Fibroblast of pulmonary artery (primary cell): ENCODE measurements at regions not wholly inside any gene's neighbourhood (a gene's known extent, or its start where the extent isn't known, plus 50 kb on each side); places are given as distances from the start of the nearest gene placed in this dataset.
"Not testable (repeated sequence)": the region's sequence is repeated elsewhere in the genome, so short reads cannot be mapped to it uniquely, and the experiment has no call there.

Experiments
- DNase-seq: peaks from one replicate; pipeline ENCODE4 v3.0.0-alpha.2; 2010; ENCODE audit warnings: low read depth
- H3K4me3 ChIP-seq: replicated peaks from 2 replicates; pipeline ENCODE4 v1.5.1; 2011; ENCODE audit warnings: low read depth, mild to moderate bottlenecking, control low read depth, low read length, moderate library complexity
- TF ChIP-seq, protein P1 (sequence below): IDR thresholded peaks from 2 replicates; pipeline ENCODE4 v1.5.1; 2011; ENCODE audit warnings: mild to moderate bottlenecking, control low read depth, low read length, inconsistent platforms; ENCODE audit errors: missing control alignments

DNA sequence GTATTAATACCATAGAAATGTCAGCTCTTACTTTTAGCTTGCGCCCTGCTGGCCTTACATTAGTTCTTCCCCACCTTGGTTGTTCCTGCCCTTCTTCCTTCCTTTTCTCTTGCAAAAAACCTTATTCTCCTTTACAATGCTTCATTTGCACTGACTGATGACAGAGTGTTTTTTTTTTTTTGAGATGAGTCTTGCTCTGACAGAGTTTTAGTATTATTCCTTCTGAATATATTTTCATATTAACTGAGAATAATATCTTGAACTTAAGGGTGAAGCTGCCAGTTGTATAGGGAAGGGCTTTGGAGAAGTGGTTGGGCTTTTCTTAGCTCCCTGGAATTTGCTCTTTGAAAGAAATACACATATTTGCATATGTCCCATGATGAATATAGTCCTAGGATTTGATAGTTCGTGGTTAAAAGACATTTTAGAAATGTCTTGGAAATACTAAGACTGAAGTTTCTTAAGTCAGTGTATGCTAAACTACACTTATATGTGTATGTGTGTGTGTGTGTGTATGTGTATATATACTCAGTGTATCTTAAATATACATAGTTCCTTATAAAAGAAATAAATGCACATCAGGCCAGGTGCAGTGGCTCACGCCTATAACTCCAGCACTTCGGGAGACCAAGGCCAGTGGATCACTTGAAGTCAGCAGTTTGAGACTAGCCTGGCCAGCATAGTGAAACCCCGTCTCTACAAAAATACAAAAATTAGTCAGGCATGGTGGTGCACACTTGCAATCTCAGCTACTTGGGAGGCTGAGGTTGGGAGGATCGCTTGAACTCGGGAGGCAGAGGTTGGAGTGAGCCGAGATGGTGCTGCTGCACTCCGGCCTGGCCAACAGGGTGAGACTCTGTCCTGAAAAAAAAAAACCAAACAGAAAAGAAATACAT, 216.1 kb upstream of the MYLIP start:
- no peak for DNase-seq
- TF ChIP-seq, protein P1, sequence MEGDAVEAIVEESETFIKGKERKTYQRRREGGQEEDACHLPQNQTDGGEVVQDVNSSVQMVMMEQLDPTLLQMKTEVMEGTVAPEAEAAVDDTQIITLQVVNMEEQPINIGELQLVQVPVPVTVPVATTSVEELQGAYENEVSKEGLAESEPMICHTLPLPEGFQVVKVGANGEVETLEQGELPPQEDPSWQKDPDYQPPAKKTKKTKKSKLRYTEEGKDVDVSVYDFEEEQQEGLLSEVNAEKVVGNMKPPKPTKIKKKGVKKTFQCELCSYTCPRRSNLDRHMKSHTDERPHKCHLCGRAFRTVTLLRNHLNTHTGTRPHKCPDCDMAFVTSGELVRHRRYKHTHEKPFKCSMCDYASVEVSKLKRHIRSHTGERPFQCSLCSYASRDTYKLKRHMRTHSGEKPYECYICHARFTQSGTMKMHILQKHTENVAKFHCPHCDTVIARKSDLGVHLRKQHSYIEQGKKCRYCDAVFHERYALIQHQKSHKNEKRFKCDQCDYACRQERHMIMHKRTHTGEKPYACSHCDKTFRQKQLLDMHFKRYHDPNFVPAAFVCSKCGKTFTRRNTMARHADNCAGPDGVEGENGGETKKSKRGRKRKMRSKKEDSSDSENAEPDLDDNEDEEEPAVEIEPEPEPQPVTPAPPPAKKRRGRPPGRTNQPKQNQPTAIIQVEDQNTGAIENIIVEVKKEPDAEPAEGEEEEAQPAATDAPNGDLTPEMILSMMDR = no peak

DNA sequence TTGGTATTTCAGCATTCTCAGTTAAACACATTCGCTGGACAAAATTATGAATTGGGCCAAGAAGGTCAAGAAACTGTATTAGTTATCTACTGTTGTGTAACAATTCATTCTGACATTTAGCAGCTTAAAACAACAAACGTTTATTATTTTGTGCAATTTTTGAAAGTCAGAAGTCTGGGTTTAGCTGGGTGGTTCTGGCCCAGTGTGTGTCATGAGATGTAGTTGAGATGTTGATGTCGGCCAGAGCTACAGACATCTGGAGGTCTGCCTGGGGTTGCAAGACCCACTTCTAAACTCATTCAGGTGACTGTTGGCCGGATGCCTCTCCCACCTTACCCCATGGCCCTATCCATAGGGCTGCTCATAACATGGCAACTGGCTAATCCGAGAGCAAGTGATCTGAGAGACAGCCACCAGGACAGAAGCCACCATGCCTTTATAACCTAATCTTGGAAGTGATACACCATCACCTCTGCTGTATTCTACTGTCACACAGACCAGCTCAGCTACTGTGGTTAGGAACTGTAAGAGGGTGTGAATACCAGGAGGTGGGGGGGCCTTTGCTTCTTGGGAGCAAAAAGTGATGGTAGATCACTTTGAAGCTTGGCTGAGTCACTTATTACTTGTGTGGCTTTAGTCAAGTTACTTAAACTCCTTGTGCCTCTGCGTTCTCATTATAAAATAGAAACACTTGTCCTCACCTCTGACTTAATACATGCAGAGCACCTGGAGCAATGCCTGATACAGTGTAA, 217.0 kb upstream of the MYLIP start:
- no peak overlapping the region for H3K4me3 ChIP-seq
- TF ChIP-seq, protein P1 = no peak
- no peak for DNase-seq

More for the DNA sequence above, 216.1 kb upstream of the MYLIP start:
- no peak overlapping the region for H3K4me3 ChIP-seq

DNA sequence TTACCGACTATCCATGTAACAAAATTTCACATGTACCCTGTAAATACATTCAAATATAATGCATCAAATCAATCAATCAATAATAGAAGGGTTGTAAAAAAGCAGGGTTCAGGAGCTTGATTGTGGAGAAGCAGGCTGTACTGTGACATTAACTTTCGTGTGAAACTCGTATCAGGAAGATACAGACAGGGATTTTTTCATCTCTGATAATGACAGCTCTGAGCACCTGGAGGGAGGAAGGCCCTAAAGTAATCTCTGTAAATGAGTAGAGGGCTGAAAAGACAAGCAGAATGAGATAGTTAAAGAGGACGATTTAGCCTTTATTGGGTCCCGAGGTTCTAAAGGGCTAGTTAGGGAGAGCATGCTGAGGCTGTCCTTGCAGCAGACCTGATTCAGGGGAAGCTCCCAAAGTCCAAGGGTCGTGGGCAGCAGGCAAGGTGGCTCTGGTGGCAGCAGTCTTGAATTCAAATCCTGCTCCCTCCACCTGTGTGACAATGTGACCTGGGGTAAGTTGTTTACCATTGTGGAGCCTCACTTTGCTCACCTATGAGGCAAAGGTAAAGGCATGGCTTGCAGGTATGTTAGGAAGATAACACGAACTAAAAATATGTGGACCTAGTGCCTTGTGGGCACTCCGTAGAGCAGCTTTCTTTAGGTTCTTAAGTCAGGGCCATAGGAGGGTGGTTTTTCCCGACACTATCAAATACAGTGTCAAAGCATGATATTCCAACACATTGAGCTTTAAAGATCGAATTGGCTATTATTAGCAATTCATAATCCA, 219.4 kb upstream of the MYLIP start:
- TF ChIP-seq, protein P1 = no peak
- DNase-seq = no peak
- H3K4me3 ChIP-seq = no peak overlapping the region

DNA sequence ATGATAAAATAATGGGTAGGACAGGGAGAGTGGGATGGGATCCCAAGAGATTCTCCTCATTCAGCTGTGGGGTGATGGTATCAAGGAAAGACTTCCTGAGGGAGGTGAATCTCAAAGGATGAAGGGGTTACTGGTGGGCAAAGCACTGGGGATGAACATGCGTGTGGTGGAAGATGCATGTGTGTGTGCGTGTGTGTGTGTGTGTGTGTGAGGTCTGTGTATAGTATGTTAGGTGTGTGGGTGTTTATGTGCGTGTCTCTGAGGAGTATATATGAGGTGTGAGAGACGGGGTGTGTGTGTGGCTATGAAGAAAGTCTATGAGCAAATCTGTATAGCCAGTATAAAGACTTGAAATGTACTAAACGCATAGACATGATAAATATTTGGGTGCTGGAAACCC, 220.0 kb upstream of the MYLIP start:
- TF ChIP-seq, protein P1 = no peak

DNA sequence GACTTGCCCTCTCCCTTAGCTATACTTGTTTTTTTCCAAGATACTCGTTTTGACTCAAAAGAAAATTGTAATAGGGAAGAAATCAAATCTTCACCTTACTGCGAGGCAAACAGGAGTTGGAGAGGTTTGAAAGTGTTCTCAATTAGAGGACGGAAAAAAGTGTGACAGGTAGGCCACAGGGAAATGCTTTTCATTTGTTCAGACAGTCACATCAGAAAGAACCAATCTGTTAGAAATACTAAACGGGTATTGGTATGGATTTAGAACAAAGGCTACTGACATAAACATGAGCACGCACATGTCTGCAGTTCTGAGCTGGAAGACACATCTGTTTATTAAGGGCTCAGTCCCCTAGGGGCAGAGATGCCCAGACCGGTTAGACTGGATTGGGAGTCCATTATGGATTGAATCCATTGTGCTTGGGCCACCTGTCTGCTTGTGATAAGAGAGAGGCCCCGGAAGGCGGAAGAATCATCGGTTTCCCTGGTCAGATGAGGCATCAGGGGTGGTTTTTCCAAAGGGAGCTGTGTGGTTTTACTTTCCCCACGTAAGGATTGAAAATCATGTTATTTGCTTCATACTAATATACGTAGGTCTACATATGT, 220.9 kb upstream of the MYLIP start:
- no peak overlapping the region for H3K4me3 ChIP-seq
- TF ChIP-seq, protein P1 = no peak
- DNase-seq = no peak

More for the DNA sequence above, 220.0 kb upstream of the MYLIP start:
- no peak overlapping the region for H3K4me3 ChIP-seq
- DNase-seq = no peak

DNA sequence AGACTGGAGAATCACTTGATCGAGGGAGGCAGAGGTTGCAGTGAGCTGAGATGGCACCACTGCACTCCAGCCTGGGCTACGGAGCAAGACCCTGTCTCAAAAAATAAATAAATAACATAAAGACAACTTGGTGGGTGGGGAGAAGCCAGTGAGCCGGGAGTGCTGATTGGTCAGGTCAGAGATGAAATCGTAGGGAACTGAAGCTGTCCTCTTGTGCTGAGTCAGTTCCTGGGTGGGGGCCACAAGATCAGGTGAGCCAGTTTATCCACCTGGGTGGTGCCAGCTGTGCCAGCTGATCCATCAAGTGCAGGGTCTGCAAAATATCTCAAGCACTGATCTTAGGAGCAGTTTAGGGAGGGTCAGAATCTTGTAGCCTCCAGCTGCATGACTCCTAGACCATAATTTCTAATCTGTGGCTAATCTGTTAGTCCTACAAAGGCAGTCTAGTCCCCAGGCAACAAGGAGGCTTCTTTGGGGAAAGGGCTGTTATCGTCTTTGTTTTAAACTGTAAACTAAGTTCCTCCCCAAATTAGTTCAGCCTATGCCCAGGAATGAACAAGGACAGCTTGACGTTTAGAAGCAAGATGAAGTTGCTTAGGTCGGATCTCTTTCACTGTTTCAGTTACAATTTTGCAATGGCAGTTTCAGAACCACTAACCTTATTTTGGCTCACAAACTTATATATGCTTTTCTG, 221.5 kb upstream of the MYLIP start:
- not testable (repeated sequence) for H3K4me3 ChIP-seq, DNase-seq
